GM18511 (cell line): ENCODE measurements at regions not wholly inside any gene's neighbourhood (a gene's known extent, or its start where the extent isn't known, plus 50 kb on each side); places are given as distances from the start of the nearest gene placed in this dataset.

Experiments
- ATAC-seq: cut with Tn5 transposase; IDR thresholded peaks from one replicate; pipeline ENCODE4 v1.9.1; 2021; ENCODE audit warnings: mild to moderate bottlenecking, moderate library complexity; ENCODE audit not compliant: unreplicated experiment

GRCh38 chr22:48207919-48208535 lies 1445.6 kb downstream of the TBC1D22A start:
- ATAC-seq: no peak

GRCh38 chr22:48205790-48206189 lies 1443.3 kb downstream of the TBC1D22A start:
- no peak for ATAC-seq

DNA sequence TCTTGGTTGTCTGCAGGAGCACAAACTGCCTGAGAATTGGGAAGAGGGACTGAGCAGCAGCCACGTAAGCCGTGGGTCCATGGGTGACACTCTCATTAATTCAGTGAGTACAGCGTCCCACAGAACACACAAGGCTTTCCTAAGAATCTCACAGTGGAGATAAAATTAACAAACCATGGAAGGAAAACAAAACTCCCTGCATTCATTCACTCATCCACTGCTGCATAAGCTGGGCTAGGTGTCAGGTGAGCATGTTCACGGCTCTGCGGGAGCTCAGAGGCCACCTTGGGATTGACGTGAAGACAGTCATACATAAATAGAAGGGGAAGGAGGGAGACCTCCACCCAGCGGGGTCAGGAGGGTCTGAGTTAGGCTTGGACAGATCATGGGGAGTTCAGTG lies 1442.7 kb downstream of the TBC1D22A start:
- ATAC-seq: no peak

GRCh38 chr22:48204296-48204695 lies 1441.8 kb downstream of the TBC1D22A start:
- no peak for ATAC-seq

DNA sequence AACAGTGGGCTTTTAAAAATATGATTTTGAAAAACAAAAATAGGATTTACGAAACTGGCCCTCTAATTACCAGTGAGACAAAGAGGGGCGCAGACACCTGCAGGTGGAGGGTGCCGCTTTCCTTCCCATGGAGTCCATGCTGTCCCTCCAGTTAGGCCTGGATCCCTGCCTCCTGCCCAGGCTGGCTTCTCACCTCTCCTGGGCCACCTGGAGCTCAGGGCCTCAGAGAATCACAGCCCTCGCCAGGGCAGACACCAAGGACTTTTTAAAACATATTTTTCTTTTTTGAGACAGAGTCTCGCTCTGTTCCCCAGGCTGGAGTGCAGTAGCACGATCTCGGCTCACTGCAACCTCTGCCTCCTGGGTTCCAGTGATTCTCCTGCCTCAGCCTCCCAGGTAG lies 1437.2 kb downstream of the TBC1D22A start:
- ATAC-seq: no peak

- no peak for ATAC-seq
Measured at GRCh38 chr22:48198489-48199459, 1436.3 kb downstream of the TBC1D22A start.

DNA sequence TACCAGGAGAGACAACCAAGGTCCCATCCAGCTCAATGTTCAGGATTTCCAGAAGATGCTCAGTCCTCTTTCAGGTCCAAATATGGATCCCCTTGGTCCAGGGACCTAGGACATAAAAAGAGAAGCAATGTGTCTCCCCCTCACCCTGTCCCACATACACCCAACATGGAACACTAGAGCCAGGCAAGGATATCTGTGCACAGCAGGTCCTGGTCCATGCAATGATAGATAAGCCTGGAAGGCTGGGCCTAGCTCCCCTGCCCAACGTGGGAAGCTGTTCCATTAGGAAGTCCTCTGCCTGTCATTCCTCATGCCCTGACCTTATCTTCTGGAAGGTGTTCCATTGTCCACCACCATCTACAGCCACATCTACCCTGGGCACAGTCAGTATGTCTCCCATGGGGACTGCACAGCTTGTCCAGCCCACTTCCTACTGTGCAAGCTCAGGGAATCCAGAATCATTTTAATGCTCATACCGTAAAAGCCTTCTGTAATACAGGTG lies 1434.8 kb downstream of the TBC1D22A start:
- no peak for ATAC-seq

DNA sequence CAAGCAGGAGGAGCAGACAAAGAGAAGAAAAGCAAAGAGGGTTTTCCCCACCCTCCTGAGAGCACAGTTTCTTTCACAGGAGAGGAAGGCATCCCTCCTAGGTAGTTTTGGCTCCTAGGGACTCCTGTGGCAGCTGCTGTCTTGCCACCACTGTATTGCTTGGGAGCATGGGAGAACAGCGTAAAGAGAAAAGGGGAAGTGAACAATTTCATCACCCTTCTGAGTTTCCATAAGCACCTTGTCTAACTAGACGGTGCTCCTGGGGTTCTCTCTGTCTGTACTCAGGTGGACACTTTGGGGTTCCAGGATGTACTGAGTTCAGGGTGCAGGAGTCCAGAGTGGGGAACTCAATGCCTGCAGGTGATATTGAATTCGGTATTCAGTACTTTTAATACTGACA lies 1430.5 kb downstream of the TBC1D22A start:
- no peak for ATAC-seq

GRCh38 chr22:48192071-48192470 lies 1429.6 kb downstream of the TBC1D22A start:
- ATAC-seq: no peak

DNA sequence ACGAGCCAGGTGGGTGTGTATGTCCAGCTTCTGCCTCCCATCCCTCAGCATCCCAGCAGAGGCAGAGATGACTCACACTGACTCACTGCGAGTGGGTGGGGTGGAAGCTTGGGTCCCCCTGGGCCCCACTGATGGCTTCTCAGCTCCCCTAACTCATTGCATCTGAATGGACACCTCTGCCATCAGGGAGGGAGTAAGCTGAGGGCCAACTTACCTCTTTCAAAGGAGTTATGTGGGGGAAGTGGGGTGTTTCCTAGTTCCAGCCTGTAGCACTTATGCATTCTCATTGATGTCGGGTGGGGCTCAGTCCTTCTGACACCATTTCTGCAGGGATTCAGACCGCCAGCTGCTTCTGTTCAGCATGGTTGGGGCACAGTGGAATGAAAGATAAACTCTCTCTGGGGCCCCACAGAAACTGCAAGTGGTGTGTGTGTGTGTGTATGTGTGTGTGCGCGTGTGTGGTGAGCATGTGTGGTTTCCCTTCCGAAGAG lies 1425.8 kb downstream of the TBC1D22A start:
- ATAC-seq: no peak

DNA sequence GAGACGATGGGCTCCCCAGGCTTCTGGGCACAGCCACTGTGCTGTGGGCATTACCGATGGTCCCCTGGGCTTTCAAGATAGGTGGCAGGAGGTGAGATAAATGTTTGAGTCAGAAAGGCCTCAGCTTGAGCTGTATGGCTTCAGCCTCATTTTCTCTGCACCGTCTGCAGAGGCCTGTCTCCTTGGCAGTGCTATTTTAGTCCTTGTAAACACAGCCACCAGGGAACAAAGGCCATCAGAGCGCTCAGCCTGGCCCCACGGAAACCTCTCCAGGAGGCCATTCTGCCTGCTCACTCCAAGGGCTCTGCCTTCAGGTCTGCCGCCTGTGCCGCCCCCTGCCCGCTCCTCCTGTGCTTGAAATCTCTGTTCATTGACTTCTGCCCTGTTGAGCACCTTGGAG lies 1424.9 kb downstream of the TBC1D22A start:
- ATAC-seq: no peak

GRCh38 chr22:48186146-48186790 lies 1423.8 kb downstream of the TBC1D22A start:
- ATAC-seq: no peak

- ATAC-seq: no peak
Measured at GRCh38 chr22:48185071-48186055, 1422.9 kb downstream of the TBC1D22A start.

DNA sequence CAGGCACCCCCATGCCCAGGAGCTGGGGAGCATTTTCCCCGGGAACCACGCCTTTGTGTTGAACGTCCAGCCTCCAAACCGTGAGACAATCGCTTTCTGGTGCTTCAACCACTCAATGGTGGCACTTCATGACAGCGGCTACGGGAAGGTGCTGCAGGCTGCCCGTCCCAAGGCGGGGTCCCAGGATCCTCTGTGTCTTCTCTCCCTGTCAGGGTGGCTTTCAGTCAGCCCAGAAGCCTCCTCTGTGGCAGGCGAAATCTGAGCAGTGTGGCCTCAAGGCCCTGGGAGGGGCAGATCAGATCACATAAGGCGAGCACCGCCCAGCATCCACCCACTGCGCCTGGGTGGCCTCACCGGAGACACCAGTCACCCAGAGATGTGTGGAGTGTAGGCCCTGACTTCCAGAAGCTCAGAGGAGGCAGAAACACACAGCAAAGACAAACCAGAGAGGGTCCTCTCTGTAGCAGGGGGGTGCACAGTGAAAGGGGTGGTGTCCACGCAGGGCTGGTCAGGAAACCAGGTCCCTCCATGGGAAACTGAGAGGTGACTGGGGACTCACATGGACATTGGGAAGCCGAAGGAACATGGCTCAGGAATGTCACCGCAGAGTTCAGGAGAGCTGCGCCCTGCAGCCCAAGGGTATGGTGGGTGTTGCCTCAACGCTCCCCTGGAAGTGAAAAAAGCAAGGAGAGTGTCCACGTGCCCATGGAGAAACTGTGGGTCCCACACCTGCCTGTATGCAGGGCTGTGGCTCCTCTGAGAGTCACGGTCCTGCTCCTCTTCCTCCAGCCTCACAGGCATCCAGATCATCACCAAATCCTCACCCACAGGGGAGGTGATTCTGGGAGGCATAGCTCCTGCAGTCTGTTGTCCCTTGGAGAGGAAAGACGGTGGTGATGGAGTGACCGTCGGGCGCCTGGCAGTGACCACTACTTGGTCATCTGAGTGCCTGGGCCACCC lies 1420.7 kb downstream of the TBC1D22A start:
- ATAC-seq: no peak

GRCh38 chr22:48182031-48182430 lies 1419.6 kb downstream of the TBC1D22A start:
- no peak for ATAC-seq

DNA sequence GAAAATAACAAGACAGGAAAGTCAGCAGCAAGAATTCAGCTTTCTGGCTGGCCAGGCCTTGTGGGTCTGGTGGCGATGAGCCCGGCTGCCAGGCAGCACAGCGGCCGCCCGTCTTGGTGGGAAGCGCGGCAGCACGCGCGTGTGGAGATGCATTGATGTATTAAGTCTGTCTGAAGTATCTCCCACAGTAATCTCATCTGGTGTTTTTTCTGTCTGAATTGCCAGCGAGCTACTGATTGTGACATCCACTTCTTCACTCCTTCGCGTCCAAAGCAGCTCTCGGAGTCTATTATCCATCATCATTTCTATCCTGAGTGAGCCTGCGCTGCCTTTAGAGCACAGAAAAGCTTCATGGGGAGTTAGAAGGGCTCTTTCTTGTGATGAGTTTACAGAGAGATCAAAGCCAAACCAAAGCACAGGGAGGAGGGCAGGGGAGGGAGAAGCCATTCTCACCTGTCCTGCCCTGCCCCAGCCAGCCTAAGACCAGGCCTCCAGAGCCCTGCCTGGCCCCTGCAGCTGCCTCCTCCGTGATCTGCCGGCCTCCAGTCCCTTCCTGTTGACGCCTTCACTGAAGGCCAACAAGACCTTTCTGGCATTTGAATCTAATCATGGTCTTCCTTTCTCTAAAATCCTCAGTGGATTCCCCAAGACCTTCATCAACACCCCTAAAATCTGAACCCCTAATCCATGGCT lies 1419.0 kb downstream of the TBC1D22A start:
- no peak for ATAC-seq

DNA sequence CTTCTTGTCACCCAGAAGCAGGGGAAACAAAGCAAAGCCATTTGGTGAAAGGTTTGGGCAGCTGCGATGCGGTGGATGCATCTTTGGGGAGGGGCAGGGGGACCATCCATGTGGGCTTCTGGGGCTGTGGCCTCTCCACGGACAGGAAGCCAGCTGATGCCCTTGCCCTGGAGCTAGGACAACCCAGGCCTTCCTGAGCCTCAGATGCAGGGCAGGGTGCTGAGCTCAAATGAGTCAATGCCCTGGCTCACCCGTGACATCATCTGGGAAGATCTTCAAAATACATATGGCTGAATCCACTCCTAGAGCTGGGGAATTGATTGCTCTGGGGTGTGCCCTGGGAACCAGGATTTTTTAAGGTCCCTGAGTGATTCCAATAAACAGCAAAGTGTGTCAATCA lies 1418.2 kb downstream of the TBC1D22A start:
- ATAC-seq: no peak
